ENCODE measurements at regions not wholly inside any gene's neighbourhood (a gene's known extent, or its start where the extent isn't known, plus 50 kb on each side); places are given as distances from the start of the nearest gene placed in this dataset.

DNA sequence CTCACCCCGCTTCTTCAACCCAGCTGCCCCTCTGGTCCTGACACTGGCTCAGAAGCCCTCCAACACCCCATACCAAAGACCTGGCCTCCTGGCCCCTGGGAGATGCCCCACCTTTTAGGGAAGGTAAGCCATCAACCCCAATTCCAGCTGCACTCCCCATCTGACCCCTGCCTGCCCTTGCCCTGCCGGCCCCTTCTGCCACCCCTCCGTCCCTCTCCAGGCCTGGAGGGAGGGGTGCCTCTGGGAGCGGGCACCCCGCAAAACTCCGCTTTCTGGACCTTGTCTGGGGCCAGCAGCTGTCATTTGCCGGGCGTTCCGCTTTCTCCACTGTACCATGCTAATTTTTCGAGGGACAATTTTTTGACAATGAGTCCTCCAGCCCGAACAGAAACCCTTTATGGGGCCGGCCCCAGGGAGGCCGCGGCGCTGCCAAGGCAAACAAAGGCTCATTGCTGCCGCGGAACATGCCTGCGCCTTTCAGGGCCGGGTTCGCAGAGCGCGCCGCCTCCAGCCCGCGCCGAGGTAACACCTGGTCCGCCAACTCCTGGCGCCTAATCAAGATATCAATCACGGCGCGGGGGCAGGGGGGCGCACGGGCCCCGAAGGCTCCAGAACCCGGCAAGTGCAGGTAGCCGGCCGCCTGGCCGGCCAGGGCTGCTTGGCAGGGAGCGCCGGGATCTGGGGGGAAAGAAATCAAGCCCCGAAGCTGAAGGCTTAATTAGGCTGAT, 96.0 kb downstream of the INHBB start:
- H3K36me3 ChIP-seq = no peaks in the 10 kb centered on the region
- no peaks in the 10 kb centered on the region for H3K4me1 ChIP-seq (ENCODE audit: control insufficient read depth in 1 of 2, insufficient read depth in 1 of 2, low read depth in 1 of 2, low read length in 1 of 2)
- H3K27ac ChIP-seq = no peak overlapping the region
- peaks cover 93% of the 10 kb centered on the region for H3K27me3 ChIP-seq
- H3K4me3 ChIP-seq (ENCODE audit: low read depth in 1 of 2, low read length in 1 of 2) = no peak overlapping the region
- TF ChIP-seq, protein P1, sequence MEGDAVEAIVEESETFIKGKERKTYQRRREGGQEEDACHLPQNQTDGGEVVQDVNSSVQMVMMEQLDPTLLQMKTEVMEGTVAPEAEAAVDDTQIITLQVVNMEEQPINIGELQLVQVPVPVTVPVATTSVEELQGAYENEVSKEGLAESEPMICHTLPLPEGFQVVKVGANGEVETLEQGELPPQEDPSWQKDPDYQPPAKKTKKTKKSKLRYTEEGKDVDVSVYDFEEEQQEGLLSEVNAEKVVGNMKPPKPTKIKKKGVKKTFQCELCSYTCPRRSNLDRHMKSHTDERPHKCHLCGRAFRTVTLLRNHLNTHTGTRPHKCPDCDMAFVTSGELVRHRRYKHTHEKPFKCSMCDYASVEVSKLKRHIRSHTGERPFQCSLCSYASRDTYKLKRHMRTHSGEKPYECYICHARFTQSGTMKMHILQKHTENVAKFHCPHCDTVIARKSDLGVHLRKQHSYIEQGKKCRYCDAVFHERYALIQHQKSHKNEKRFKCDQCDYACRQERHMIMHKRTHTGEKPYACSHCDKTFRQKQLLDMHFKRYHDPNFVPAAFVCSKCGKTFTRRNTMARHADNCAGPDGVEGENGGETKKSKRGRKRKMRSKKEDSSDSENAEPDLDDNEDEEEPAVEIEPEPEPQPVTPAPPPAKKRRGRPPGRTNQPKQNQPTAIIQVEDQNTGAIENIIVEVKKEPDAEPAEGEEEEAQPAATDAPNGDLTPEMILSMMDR (IDR thresholded peaks at IDR 0.05) = no peak
- no peaks in the 10 kb centered on the region for H3K9me3 ChIP-seq

DNA sequence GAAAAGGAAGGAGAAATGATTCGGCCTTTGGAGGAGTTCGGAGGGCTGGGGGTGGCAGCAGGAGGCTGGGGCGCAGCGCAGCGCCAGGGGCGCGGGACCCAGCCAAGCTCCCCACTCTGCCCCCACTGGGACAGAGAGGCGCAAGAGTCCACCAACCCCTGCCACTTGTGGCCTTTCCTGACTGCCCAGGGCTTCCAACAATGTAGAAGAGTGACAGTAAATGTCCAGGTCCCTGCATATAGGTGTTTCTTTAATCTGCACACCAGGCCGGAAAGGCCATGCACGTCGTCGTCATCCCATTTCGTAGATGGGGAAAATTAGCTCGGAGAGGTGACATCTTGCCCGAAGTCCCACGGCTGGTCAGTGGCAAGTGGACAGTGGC, 96.6 kb downstream of the INHBB start:
- no peaks in the 10 kb centered on the region for H3K9me3 ChIP-seq
- H3K4me3 ChIP-seq (ENCODE audit: low read depth in 1 of 2, low read length in 1 of 2) = no peak overlapping the region
- TF ChIP-seq, protein P1 (IDR thresholded peaks at IDR 0.05) = no peak
- H3K27ac ChIP-seq = no peak overlapping the region
- H3K27me3 ChIP-seq = peaks cover 88% of the 10 kb centered on the region
- H3K36me3 ChIP-seq = no peaks in the 10 kb centered on the region
- no peaks in the 10 kb centered on the region for H3K4me1 ChIP-seq (ENCODE audit: control insufficient read depth in 1 of 2, insufficient read depth in 1 of 2, low read depth in 1 of 2, low read length in 1 of 2)

DNA sequence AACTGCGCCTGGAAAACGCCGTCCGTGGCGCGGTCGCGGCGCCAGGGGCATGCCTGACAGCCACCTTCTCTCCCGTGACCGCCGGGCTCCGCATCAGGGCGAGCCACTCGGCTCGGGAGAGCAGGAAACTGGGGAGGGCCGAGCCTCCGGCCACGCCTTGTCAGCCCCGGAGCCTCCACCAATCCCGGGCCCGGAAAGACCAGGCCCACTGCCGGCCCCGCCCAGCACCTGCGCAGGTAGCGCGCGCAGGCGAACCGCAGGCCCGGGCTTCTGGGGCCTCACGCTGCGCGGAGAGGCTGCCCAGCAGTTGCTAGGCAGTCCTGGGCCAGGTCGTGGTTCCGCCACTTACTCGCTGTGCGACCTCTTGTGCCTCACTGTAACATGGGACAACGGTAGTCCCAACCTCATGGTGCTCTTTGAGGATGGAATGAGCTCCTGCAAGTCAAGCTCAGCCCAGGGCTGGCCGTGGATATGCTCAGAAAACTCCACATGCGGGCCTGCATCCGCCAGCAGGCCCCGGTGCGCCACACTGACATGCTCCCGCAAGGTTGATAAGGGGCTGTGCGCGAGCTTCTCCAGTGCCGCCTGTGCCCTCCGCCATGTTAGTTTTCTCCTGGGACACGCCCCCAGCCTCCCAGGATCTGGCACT, 97.1 kb downstream of the INHBB start:
- H3K27me3 ChIP-seq = peaks cover 83% of the 10 kb centered on the region
- no peaks in the 10 kb centered on the region for H3K4me1 ChIP-seq (ENCODE audit: control insufficient read depth in 1 of 2, insufficient read depth in 1 of 2, low read depth in 1 of 2, low read length in 1 of 2)
- H3K27ac ChIP-seq = no peak overlapping the region
- no peak overlapping the region for H3K4me3 ChIP-seq (ENCODE audit: low read depth in 1 of 2, low read length in 1 of 2)
- H3K36me3 ChIP-seq = no peaks in the 10 kb centered on the region
- TF ChIP-seq, protein P1 (IDR thresholded peaks at IDR 0.05) = no peak
- no peaks in the 10 kb centered on the region for H3K9me3 ChIP-seq

DNA sequence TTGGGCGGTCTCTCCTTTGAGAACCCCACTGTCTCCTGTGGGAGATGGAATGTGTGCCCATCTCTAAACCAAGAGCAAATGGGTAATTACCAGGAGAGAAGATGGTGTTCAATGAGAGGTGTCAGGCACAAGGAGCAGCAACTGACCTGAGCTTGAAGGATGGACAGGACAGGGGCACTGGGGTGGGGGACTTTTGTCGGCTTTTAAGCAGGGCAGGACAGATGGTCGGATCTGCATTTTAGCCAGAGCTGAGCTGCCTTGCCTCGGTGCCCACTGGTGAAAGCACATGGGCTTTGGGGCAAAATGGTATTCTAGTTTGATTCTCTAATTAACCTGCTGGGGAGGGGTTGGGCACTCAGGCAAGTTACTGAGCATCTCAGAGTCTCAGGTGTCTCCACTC, 98.0 kb downstream of the INHBB start:
- TF ChIP-seq, protein P1 (IDR thresholded peaks at IDR 0.05) = no peak
- H3K27me3 ChIP-seq = peaks cover 74% of the 10 kb centered on the region

DNA sequence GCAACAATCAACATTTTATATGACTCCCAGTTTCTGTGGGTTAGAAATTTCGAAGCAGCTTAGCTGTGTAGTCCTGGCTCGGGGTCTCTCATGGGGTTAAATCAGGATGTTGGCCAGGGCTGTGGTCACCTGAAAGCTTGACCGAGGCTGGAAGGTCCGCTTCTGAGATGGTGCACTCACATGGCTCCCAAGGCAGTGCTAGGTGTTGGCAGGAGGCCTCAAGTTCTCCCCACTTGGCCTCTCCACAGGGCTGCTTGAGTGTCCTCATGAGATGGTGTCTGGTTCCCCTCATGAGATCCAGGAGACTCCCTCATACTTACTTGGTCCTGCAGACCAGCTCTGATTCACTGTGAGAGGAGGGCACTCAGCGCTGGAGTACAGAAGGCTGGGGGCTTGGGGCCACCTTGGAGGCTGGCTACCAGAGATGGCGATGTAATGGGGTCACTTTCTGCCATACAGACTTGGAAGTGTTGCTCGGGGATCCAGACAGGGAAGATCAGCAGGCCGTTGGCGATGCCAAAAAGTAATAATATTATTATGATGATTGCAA, 98.8 kb downstream of the INHBB start:
- Histone ChIP-seq H3K36me3 (no peaks in the 10 kb centered on the region), H3K4me3 (ENCODE audit: low read depth in 1 of 2, low read length in 1 of 2) (no peak overlapping the region), H3K4me1 (ENCODE audit: control insufficient read depth in 1 of 2, insufficient read depth in 1 of 2, low read depth in 1 of 2, low read length in 1 of 2) (no peaks in the 10 kb centered on the region), H3K9me3 (no peaks in the 10 kb centered on the region), H3K27me3 (peaks cover 66% of the 10 kb centered on the region), H3K27ac (no peak overlapping the region)
- TF ChIP-seq, protein P1 (IDR thresholded peaks at IDR 0.05) = no peak

More for the DNA sequence above, 98.0 kb downstream of the INHBB start:
- Histone ChIP-seq H3K36me3 (no peaks in the 10 kb centered on the region), H3K4me3 (ENCODE audit: low read depth in 1 of 2, low read length in 1 of 2) (no peak overlapping the region), H3K4me1 (ENCODE audit: control insufficient read depth in 1 of 2, insufficient read depth in 1 of 2, low read depth in 1 of 2, low read length in 1 of 2) (no peaks in the 10 kb centered on the region), H3K27ac (no peak overlapping the region), H3K9me3 (no peaks in the 10 kb centered on the region)

Data from neutrophil (primary cell).